Spleen (tissue), 11 donors: ENCODE measurements at regions not wholly inside any gene's neighbourhood (a gene's known extent, or its start where the extent isn't known, plus 50 kb on each side); places are given as distances from the start of the nearest gene placed in this dataset.

ENCODE experiments used
- DNase-seq: peaks from one replicate; pipeline ENCODE4 v3.0.0-alpha.2; 2020
- H3K27ac ChIP-seq, 8 donors: fragments of 200-600 bp; sonication (generic) in 7 of 8; 1 replicate in 4 of 8; 2 replicates in 4 of 8; pipeline versions ENCODE4 v1.5.0 to v1.8.0; 2016 to 2021; ENCODE audit warnings: inconsistent platforms in 4 of 8, mild to moderate bottlenecking in 4 of 8, moderate library complexity in 1 of 8
- H3K27me3 ChIP-seq, 7 donors: fragments of 200-600 bp; sonication (generic) in 6 of 7; replicated peaks in 1 of 7; 1 replicate in 4 of 7; 2 replicates in 3 of 7; pipeline versions ENCODE4 v1.5.0 to v1.8.0; 2016 to 2021; ENCODE audit warnings: inconsistent platforms in 3 of 7, mild to moderate bottlenecking in 1 of 7
- H3K36me3 ChIP-seq, 6 donors: fragments of 200-600 bp; sonication (generic) in 5 of 6; 1 replicate in 4 of 6; 2 replicates in 2 of 6; pipeline versions ENCODE4 v1.5.0 to v1.8.0; 2016 to 2021; ENCODE audit warnings: inconsistent platforms in 2 of 6
- H3K4me1 ChIP-seq, 6 donors: fragments of 200-600 bp; sonication (generic) in 5 of 6; 1 replicate in 3 of 6; 2 replicates in 3 of 6; pipeline versions ENCODE4 v1.5.0 to v1.8.0; 2016 to 2021; ENCODE audit warnings: inconsistent platforms in 3 of 6
- H3K4me3 ChIP-seq, 8 donors: fragments of 200-600 bp; sonication (generic) in 7 of 8; 1 replicate in 4 of 8; 2 replicates in 4 of 8; pipeline versions ENCODE4 v1.5.0 to v1.8.0; 2016 to 2021; ENCODE audit warnings: inconsistent platforms in 4 of 8, mild to moderate bottlenecking in 4 of 8, moderate library complexity in 2 of 8
- H3K9me3 ChIP-seq, 8 donors: fragments of 200-600 bp; sonication (generic) in 7 of 8; 1 replicate in 4 of 8; 2 replicates in 4 of 8; pipeline versions ENCODE4 v1.5.0 to v1.8.0; 2016 to 2021; ENCODE audit warnings: inconsistent platforms in 4 of 8
- POLR2A ChIP-seq, 3 donors: fragments of 450-650 bp; IDR thresholded peaks; one replicate each; pipeline ENCODE4 v1.5.1; 2017; ENCODE audit warnings: antibody characterized with exemption in 3 of 3, mild to moderate bottlenecking in 1 of 3
- POLR2AphosphoS5 ChIP-seq, 3 donors: sonication (generic); formaldehyde crosslinking; IDR thresholded peaks; one replicate each; pipeline ENCODE4 v1.5.1; 2017; ENCODE audit warnings: antibody characterized with exemption in 3 of 3
- WGBS, 5 donors: extraction: QIAGEN DNeasy Blood & Tissue Kit in 3 of 5; methylation state at CpG; one replicate each; pipeline versions ENCODE4 v1.1.5 to v1.1.7; 2013 to 2018; 5-methylcytosine and 5-hydroxymethylcytosine counted together
- intact Hi-C: fragments of 100-400 bp; cut with DNase I; formaldehyde crosslinking; loops from one replicate; pipeline ENCODE4 v1.15.0; 2023; ENCODE audit warnings: low total_unique reads
- TF ChIP-seq, protein P1 (sequence below), 11 experiments: fragments of 200-600 bp in 7 of 11; fragments of 450-650 bp in 4 of 11; sonication (generic) in 4 of 11; IDR thresholded peaks in 8 of 11; conservative IDR thresholded peaks in 3 of 11; 1 replicate in 7 of 11; 2 replicates in 4 of 11; pipeline versions ENCODE4 v1.4.0 to v1.8.0; 2016 to 2021; ENCODE audit warnings: antibody characterized with exemption in 11 of 11, inconsistent platforms in 4 of 11, mild to moderate bottlenecking in 1 of 11
- donor health status: healthy with polysubstance abuse.
- donor health status: DM: no; HTN: no; CAD: no; lungs with moderate emphysema.
- donor health status: DM: no; HTN: no; CAD: no.
- donor health status: Bipolar disorder and iron deficiency.
- donor health status: healthy.
- donor health status: DM: no; HTN: no; CAD: no.
- donor health status: DM: yes; HTN: yes; CAD: no.

DNA sequence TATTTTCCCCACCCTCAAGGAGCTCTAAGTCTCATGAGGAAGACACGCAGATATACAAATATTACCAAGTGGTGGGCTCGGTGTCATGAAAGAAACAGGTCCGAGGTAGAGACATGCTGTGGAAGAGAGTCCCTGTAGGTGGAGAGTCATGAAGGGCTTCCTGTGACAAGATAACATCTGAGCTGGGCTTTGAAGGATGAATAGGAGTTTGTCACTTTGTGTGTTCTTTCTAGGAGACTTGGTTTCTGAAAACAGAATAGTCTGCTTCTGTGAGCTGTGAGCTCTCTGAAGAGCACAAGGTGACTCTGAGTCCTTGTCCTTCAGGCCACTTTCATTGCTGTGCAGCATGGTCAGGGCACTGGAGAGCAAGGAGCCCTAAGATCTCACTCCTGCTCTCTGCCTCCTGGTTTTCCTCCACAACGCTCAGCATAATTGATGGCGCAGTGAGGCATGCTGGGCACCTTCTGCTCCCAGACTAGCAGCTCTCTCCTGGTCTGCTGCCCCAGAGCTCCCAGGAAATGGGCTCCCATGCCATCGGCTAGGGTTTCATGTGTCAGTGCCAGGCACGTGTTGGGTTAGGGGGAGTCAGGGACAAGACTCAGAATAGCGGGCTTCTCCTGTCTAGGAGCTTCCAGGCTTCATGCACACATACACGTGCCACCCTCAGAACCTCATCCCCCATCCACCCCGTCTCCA is 209.9 kb upstream of the CSF3R start:
- WGBS, 5 donors = 65 to 79% (median 71%) methylated on average over 10 of the region's 10 CpGs
- H3K36me3 ChIP-seq = no peaks in the 10 kb centered on the region
- intact Hi-C loops = no loop called here
- no peaks in the 10 kb centered on the region for H3K9me3 ChIP-seq
- no peak for DNase-seq
- H3K27me3 ChIP-seq = peaks cover 0 to 72% (median 8%) of the 10 kb centered on the region in 7 donors
- TF ChIP-seq POLR2A (IDR thresholded peaks at IDR 0.05) (no peak), POLR2AphosphoS5 (IDR thresholded peaks at IDR 0.05) (no peak)
- TF ChIP-seq, protein P1, sequence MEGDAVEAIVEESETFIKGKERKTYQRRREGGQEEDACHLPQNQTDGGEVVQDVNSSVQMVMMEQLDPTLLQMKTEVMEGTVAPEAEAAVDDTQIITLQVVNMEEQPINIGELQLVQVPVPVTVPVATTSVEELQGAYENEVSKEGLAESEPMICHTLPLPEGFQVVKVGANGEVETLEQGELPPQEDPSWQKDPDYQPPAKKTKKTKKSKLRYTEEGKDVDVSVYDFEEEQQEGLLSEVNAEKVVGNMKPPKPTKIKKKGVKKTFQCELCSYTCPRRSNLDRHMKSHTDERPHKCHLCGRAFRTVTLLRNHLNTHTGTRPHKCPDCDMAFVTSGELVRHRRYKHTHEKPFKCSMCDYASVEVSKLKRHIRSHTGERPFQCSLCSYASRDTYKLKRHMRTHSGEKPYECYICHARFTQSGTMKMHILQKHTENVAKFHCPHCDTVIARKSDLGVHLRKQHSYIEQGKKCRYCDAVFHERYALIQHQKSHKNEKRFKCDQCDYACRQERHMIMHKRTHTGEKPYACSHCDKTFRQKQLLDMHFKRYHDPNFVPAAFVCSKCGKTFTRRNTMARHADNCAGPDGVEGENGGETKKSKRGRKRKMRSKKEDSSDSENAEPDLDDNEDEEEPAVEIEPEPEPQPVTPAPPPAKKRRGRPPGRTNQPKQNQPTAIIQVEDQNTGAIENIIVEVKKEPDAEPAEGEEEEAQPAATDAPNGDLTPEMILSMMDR (IDR thresholded peaks at IDR 0.05 in 8 of 11, conservative IDR thresholded peaks at IDR 0.05 in 3 of 11) = no peak
- H3K4me1 ChIP-seq = no peaks in the 10 kb centered on the region
- H3K4me3 ChIP-seq = no peak overlapping the region
- no peak overlapping the region for H3K27ac ChIP-seq

DNA sequence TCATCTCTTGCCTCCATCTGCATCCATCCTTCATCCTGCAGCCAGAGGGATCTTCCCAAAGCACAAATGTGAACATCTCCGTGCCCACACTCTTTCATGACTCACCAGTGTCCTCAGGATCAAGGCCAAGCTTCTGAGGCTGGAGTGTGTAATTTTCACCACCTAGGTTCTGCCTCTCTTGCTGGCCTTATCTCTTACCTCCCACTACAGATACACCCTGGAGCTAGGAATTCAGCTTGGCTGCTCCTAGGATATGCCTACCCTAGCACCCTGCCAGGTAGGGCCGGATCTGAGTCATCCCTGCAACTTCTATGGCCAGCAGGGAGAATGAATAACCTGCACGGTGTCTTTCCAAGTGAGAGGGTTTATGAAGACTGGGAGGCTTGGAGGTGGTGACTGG is 208.7 kb upstream of the CSF3R start:
- no peak for TF ChIP-seq POLR2AphosphoS5 (IDR thresholded peaks at IDR 0.05)
- TF ChIP-seq POLR2A (IDR thresholded peaks at IDR 0.05) = no peak
- TF ChIP-seq, protein P1 (IDR thresholded peaks at IDR 0.05 in 8 of 11, conservative IDR thresholded peaks at IDR 0.05 in 3 of 11) = no peak
- whole genome bisulfite sequencing, 5 donors = 50 to 78% (median 64%) methylated on average over 2 to 3 of the region's 3 CpGs
- Histone ChIP-seq H3K27me3 (peaks cover 0 to 79% (median 12%) of the 10 kb centered on the region in 7 donors), H3K4me3 (no peak overlapping the region), H3K36me3 (no peaks in the 10 kb centered on the region), H3K9me3 (no peaks in the 10 kb centered on the region), H3K27ac (no peak overlapping the region), H3K4me1 (no peaks in the 10 kb centered on the region)
- no peak for DNase-seq
- intact Hi-C loops = no loop called here

DNA sequence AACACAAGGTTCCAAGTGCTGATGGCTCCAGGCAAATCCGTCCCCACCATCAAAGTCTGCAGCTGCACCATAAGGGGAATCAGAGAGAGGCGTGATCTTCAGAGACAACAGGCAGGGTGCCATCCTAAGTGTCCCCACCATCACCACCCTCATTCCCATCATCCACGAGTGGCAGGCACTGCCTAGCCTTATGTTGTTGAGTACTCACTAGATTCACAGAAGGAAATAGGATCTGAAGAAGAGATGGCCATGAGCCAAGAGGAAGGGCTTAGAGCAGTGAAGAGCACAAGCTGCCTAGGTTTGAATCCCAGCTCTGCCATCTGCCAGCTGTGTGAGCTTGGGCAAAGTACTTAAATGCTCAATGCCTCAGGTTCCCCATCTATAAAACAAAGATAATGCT is 207.3 kb upstream of the CSF3R start:
- TF ChIP-seq POLR2A (IDR thresholded peaks at IDR 0.05) (no peak), POLR2AphosphoS5 (IDR thresholded peaks at IDR 0.05) (no peak)
- TF ChIP-seq, protein P1 (IDR thresholded peaks at IDR 0.05 in 8 of 11, conservative IDR thresholded peaks at IDR 0.05 in 3 of 11) = no peak
- no peak overlapping the region for H3K4me3 ChIP-seq
- 59 to 78% (median 66%) methylated on average over 3 of the region's 3 CpGs for WGBS, 5 donors
- H3K36me3 ChIP-seq = no peaks in the 10 kb centered on the region
- H3K27me3 ChIP-seq = peaks cover 0 to 74% (median 12%) of the 10 kb centered on the region in 7 donors
- intact Hi-C loops = no loop called here
- no peak overlapping the region for H3K27ac ChIP-seq
- H3K4me1 ChIP-seq = no peaks in the 10 kb centered on the region
- no peaks in the 10 kb centered on the region for H3K9me3 ChIP-seq
- no peak for DNase-seq

DNA sequence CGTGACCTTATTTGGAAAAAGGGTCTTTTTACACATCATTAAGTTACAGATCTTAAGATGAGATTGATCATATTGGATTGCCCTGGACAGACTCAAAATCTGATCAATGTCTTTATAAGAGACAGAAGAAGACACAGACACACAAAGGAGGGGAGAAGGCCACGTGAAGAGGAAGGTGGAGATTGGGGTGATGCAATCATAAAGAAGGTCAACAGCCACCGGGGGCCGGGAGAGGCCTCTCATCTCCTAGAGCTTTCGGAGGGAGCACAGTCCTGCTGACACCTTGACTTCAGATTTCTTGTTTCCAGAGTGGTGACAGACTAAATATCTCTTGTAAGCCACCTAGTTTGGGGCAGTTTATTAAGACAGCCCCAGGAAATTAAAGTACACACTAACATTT is 204.6 kb upstream of the CSF3R start:
- Histone ChIP-seq H3K4me3 (no peak overlapping the region), H3K27me3 (peaks cover 0 to 50% (median 8%) of the 10 kb centered on the region in 7 donors), H3K27ac (no peak overlapping the region), H3K4me1 (no peaks in the 10 kb centered on the region), H3K9me3 (no peaks in the 10 kb centered on the region), H3K36me3 (no peaks in the 10 kb centered on the region)
- WGBS, 5 donors = 47 to 57% (median 55%) methylated on average over 5 of the region's 5 CpGs
- no peak for TF ChIP-seq POLR2AphosphoS5 (IDR thresholded peaks at IDR 0.05)
- no peak for TF ChIP-seq POLR2A (IDR thresholded peaks at IDR 0.05)
- TF ChIP-seq, protein P1 (IDR thresholded peaks at IDR 0.05 in 8 of 11, conservative IDR thresholded peaks at IDR 0.05 in 3 of 11) = no peak
- intact Hi-C loops = no loop called here
- no peak for DNase-seq
